ENCODE measurements at regions not wholly inside any gene's neighbourhood (a gene's known extent, or its start where the extent isn't known, plus 50 kb on each side); places are given as distances from the start of the nearest gene placed in this dataset.

DNA sequence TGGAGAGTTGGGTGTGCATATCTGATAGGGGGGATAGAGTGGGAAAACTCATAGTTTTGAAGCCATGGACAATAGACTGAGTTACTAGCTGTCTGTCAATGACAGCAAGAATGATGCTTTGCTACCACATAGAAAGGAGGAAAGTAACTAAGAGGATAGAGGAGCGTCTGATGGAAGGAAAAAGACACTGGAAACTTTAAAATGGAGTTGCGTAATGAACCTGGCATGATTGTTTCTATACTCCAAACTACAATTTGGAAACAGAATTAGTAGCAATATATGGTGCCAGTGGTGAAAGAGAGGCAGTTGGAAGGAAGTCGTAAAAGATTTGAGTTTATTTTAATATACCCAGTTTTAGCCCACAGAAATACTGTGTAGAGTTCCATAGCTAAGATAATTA is 163.6 kb downstream of the TUSC7 start:
- TF ChIP-seq, protein P1, sequence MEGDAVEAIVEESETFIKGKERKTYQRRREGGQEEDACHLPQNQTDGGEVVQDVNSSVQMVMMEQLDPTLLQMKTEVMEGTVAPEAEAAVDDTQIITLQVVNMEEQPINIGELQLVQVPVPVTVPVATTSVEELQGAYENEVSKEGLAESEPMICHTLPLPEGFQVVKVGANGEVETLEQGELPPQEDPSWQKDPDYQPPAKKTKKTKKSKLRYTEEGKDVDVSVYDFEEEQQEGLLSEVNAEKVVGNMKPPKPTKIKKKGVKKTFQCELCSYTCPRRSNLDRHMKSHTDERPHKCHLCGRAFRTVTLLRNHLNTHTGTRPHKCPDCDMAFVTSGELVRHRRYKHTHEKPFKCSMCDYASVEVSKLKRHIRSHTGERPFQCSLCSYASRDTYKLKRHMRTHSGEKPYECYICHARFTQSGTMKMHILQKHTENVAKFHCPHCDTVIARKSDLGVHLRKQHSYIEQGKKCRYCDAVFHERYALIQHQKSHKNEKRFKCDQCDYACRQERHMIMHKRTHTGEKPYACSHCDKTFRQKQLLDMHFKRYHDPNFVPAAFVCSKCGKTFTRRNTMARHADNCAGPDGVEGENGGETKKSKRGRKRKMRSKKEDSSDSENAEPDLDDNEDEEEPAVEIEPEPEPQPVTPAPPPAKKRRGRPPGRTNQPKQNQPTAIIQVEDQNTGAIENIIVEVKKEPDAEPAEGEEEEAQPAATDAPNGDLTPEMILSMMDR (IDR thresholded peaks at IDR 0.05; ENCODE audit: low read depth, low read length), result no peak
- TF ChIP-seq EZH2phosphoT487 (IDR thresholded peaks at IDR 0.05; ENCODE audit: low read depth), result no peak

Data from OCI-LY3 (cell line).